Lower lobe of right lung (tissue), 2 donors: ENCODE measurements at regions not wholly inside any gene's neighbourhood (a gene's known extent, or its start where the extent isn't known, plus 50 kb on each side); places are given as distances from the start of the nearest gene placed in this dataset.

ENCODE experiments used
- ATAC-seq, 2 donors: fragments of 200-7000 bp; cut with Tn5 transposase; one replicate each; pipeline ENCODE4 v1.9.1; 2020 to 2022; ENCODE audit warnings: mild to moderate bottlenecking in 2 of 2, moderate library complexity in 2 of 2
- DNase-seq: peaks from one replicate; pipeline ENCODE4 v3.0.0-alpha.2; 2020
- H3K27ac ChIP-seq: fragments of 200-600 bp; one replicate; pipeline ENCODE4 v1.8.0; 2022
- H3K27me3 ChIP-seq: fragments of 200-600 bp; one replicate; pipeline ENCODE4 v1.8.0; 2022; ENCODE audit warnings: low read depth
- H3K36me3 ChIP-seq: fragments of 200-600 bp; one replicate; pipeline ENCODE4 v1.8.0; 2022; ENCODE audit warnings: mild to moderate bottlenecking
- H3K4me1 ChIP-seq: fragments of 200-600 bp; one replicate; pipeline ENCODE4 v1.8.0; 2022
- H3K4me3 ChIP-seq: fragments of 200-600 bp; one replicate; pipeline ENCODE4 v1.8.0; 2022; ENCODE audit warnings: mild to moderate bottlenecking
- H3K9me3 ChIP-seq: fragments of 200-600 bp; one replicate; pipeline ENCODE4 v1.8.0; 2022
- intact Hi-C: fragments of 100-400 bp; cut with DNase I; formaldehyde crosslinking; loops from one replicate; pipeline ENCODE4 v1.11.0; 2022
- TF ChIP-seq, protein P1 (sequence below): fragments of 200-600 bp; IDR thresholded peaks from one replicate; pipeline ENCODE4 v1.8.0; 2022; ENCODE audit warnings: antibody characterized with exemption, mild to moderate bottlenecking
- donor health status: DM: no; HTN: yes; CAD: no; lungs with severe emphysema.

DNA sequence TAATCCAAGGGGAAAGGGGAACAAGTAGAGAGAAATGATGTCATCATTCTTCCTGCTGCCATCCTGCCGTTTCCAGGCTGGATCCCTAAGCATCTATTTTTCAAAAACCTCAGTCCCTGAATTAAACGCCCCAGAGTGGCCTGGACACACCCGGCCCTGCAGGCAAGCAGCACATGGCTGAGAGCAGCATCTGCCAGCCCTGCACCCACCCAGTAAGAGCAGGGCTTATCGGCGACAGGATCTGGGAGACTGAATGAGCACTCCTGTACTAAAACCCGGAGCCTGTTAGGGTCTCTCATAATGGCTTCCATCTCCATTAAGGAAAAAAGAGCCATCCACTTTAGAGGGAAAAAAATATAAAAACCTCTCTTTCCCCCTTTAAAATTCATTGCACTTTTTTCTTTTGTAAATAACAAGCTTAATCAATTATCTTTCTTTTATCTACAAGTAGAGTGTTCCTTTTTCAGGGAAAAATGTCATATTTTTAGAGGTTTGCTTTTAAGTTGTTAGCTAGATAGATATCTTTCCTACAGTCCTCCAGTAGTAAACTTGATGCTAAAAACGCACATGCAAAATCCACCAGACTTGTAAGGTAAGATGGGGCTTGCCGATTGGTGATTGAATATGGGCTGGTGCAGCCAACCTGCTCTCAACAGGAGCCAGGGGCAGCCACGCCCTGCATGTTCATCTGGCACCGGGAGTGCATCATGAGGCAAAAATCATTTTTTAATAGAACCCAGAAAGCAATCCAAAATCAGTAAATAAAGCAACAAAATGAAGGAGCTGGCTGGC is 457.8 kb downstream of the EIPR1 start:
- Histone ChIP-seq H3K9me3 (no peaks in the 10 kb centered on the region), H3K27me3 (no peaks in the 10 kb centered on the region), H3K4me3 (no peak overlapping the region), H3K36me3 (no peaks in the 10 kb centered on the region), H3K4me1 (no peaks in the 10 kb centered on the region), H3K27ac (no peak overlapping the region)
- intact Hi-C loops = no loop called here
- ATAC-seq = no peak
- DNase-seq = no peak
- TF ChIP-seq, protein P1, sequence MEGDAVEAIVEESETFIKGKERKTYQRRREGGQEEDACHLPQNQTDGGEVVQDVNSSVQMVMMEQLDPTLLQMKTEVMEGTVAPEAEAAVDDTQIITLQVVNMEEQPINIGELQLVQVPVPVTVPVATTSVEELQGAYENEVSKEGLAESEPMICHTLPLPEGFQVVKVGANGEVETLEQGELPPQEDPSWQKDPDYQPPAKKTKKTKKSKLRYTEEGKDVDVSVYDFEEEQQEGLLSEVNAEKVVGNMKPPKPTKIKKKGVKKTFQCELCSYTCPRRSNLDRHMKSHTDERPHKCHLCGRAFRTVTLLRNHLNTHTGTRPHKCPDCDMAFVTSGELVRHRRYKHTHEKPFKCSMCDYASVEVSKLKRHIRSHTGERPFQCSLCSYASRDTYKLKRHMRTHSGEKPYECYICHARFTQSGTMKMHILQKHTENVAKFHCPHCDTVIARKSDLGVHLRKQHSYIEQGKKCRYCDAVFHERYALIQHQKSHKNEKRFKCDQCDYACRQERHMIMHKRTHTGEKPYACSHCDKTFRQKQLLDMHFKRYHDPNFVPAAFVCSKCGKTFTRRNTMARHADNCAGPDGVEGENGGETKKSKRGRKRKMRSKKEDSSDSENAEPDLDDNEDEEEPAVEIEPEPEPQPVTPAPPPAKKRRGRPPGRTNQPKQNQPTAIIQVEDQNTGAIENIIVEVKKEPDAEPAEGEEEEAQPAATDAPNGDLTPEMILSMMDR = no peak

- Histone ChIP-seq H3K27ac (no peak overlapping the region), H3K36me3 (no peaks in the 10 kb centered on the region), H3K27me3 (no peaks in the 10 kb centered on the region), H3K4me3 (no peak overlapping the region), H3K4me1 (no peaks in the 10 kb centered on the region), H3K9me3 (no peaks in the 10 kb centered on the region)
- TF ChIP-seq, protein P1 = no peak
- ATAC-seq (no peak), DNase-seq (no peak)
- intact Hi-C loops = no loop called here
Observed at GRCh38 chr2:2919026-2919425, 458.6 kb downstream of the EIPR1 start.

- TF ChIP-seq, protein P1 = no peak
- no peak overlapping the region for H3K27ac ChIP-seq
- H3K4me1 ChIP-seq = no peaks in the 10 kb centered on the region
- intact Hi-C loops = no loop called here
- DNase-seq = no peak
- no peaks in the 10 kb centered on the region for H3K36me3 ChIP-seq
- no peak for ATAC-seq
- H3K9me3 ChIP-seq = no peaks in the 10 kb centered on the region
- no peaks in the 10 kb centered on the region for H3K27me3 ChIP-seq
- no peak overlapping the region for H3K4me3 ChIP-seq
Observed at GRCh38 chr2:2916621-2917020, 461.0 kb downstream of the EIPR1 start.

GRCh38 chr2:2914252-2914651 is 463.4 kb downstream of the EIPR1 start:
- H3K27ac ChIP-seq = no peak overlapping the region
- no peaks in the 10 kb centered on the region for H3K27me3 ChIP-seq
- DNase-seq (no peak), ATAC-seq (no peak)
- TF ChIP-seq, protein P1 = no peak
- H3K9me3 ChIP-seq = no peaks in the 10 kb centered on the region
- no peak overlapping the region for H3K4me3 ChIP-seq
- no peaks in the 10 kb centered on the region for H3K36me3 ChIP-seq
- intact Hi-C loops = no loop called here
- no peaks in the 10 kb centered on the region for H3K4me1 ChIP-seq

DNA sequence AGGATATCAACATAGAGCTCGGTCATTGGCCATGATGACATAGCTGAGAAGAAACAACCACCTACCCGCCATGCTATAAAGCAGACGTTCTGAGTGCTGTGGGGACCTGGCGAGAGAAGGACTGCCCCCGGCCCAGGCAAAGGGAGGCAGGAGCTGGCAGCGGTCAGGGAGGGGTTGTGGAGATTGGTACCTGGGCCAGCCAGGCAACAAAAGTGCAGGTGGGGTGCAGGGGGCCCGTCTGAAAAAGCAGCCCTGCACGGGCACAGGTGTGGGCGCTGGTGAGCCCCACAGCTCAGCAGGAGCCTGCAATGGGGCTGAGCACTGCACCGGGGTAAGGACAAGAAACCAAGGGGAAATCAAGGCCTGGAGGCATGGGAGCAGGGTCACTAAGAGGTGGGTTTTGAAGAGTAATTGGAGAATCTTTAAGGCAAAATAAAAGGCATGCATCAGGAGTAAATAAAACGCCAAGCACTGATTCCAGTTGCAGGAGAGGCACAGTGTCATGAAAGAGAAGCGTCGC is 464.0 kb downstream of the EIPR1 start:
- Histone ChIP-seq H3K36me3 (no peaks in the 10 kb centered on the region), H3K4me1 (no peaks in the 10 kb centered on the region), H3K9me3 (no peaks in the 10 kb centered on the region), H3K27me3 (no peaks in the 10 kb centered on the region), H3K27ac (no peak overlapping the region), H3K4me3 (no peak overlapping the region)
- DNase-seq (no peak), ATAC-seq (no peak)
- TF ChIP-seq, protein P1 = no peak
- intact Hi-C loops = no loop called here
